ENCODE measurements at regions not wholly inside any gene's neighbourhood (a gene's known extent, or its start where the extent isn't known, plus 50 kb on each side); places are given as distances from the start of the nearest gene placed in this dataset.

DNA sequence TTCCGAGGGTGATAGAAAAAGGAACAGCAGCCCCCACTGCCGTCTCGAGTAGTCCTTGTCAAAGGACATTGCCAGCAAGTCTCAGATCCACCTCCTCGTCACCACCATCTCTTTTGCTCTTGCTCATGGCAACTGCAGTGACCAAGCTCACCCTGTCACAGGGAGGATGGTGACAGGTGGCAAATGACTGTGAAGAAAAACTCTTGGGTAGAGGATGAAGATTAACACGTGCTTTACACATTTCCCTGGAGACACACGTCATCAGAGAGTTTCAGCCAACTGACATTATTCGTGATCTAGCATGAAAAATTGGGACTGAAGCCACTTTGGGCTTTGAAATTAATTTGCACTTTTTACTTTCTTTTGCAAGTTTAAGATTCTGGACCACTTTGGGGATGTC, 174.3 kb downstream of the EBLN2 start:
- Histone ChIP-seq H3K4me3 (ENCODE audit: extremely low read depth in 1 of 4, insufficient read depth in 2 of 4, low read depth in 3 of 4, low read length in 4 of 4) (no peak overlapping the region), H3K27ac (ENCODE audit: low read depth, low read length) (no peak overlapping the region), H2BK15ac (ENCODE audit: low read length) (no peak overlapping the region), H3K79me1 (ENCODE audit: low read depth, low read length) (no peaks in the 10 kb centered on the region), H4K8ac (ENCODE audit: extremely low read depth, insufficient read depth, low read length) (no peak overlapping the region; the same call in 1 of the 2 replicates), H2AFZ (ENCODE audit: low read length) (no peak overlapping the region), H4K20me1 (replicated peaks in 1 of 2; ENCODE audit: control insufficient read depth in 1 of 2, insufficient read depth in 2 of 2, low read length in 2 of 2) (no peaks in the 10 kb centered on the region), H2BK120ac (replicated peaks; ENCODE audit: low read depth, low read length) (no peak overlapping the region), H2BK5ac (ENCODE audit: low read depth, low read length) (no peak overlapping the region), H2AK5ac (ENCODE audit: low read depth, low read length) (no peak overlapping the region), H3K9ac (replicated peaks in 1 of 4; ENCODE audit: extremely low read depth in 1 of 4, low read depth in 3 of 4, low read length in 3 of 4) (no peak overlapping the region), H3K4me1 (replicated peaks in 1 of 4; ENCODE audit: control insufficient read depth in 3 of 4, insufficient read depth in 4 of 4, low read length in 3 of 4) (no peaks in the 10 kb centered on the region), H3K36me3 (ENCODE audit: control insufficient read depth in 2 of 4, insufficient read depth in 4 of 4, low read length in 3 of 4) (no peaks in the 10 kb centered on the region), H2BK12ac (ENCODE audit: low read depth, low read length) (no peak overlapping the region), H4K5ac (ENCODE audit: insufficient read length, low read depth, low read length) (no peak overlapping the region), H3K27me3 (replicated peaks in 1 of 4; ENCODE audit: control insufficient read depth in 3 of 4, extremely low read depth in 1 of 4, insufficient read depth in 3 of 4, low read length in 3 of 4) (no peaks in the 10 kb centered on the region), H3K9me3 (ENCODE audit: insufficient read depth in 2 of 2, low read depth in 1 of 2, low read length in 1 of 2) (no peaks in the 10 kb centered on the region), H3K23ac (ENCODE audit: insufficient read length) (no peak overlapping the region), H2BK20ac (ENCODE audit: low read length) (no peak overlapping the region), H3K14ac (ENCODE audit: insufficient read length) (no peak overlapping the region), H4K91ac (replicated peaks; ENCODE audit: insufficient read length, low read length) (no peak overlapping the region), H3K23me2 (ENCODE audit: low read depth, low read length) (no peaks in the 10 kb centered on the region), H3K56ac (replicated peaks; ENCODE audit: insufficient read length, low read depth, low read length) (no peak overlapping the region), H3K4ac (replicated peaks; ENCODE audit: insufficient read length, low read depth, low read length) (no peak overlapping the region), H3K18ac (ENCODE audit: extremely low read depth, low read length) (no peak overlapping the region), H3K4me2 (ENCODE audit: insufficient read depth in 1 of 2, low read depth in 2 of 2, low read length in 2 of 2) (no peak overlapping the region), H3K79me2 (ENCODE audit: control insufficient read depth in 1 of 2, insufficient read depth in 2 of 2, low read length in 2 of 2) (no peaks in the 10 kb centered on the region)
- DNase-seq (ENCODE audit: low read depth in 1 of 2, low spot score in 2 of 2) (no peak), FAIRE-seq (no peak)
- ChIA-PET POLR2A (ENCODE audit: partially characterized antibody) (no interaction called here), CTCF (ENCODE audit: partially characterized antibody) (no interaction called here)
- 85% methylated on average over 7 of the region's 7 CpGs; no CpG with 5 or more reads in 1 of the 2 experiments for WGBS, 2 experiments (ENCODE audit: extremely low coverage in 1 of 2, insufficient coverage in 1 of 2, insufficient read length in 1 of 2, insufficient replicate concordance in 2 of 2, low coverage in 1 of 2, low lambda C conversion rate in 2 of 2, missing lambda C conversion rate in 1 of 2)
- TF ChIP-seq KDM4A (IDR thresholded peaks at IDR 0.05; ENCODE audit: low read depth, low read length, severe bottlenecking): no peak
- no peak for TF ChIP-seq KDM5A (IDR thresholded peaks at IDR 0.05; ENCODE audit: low read length)
- TF ChIP-seq, protein P1, sequence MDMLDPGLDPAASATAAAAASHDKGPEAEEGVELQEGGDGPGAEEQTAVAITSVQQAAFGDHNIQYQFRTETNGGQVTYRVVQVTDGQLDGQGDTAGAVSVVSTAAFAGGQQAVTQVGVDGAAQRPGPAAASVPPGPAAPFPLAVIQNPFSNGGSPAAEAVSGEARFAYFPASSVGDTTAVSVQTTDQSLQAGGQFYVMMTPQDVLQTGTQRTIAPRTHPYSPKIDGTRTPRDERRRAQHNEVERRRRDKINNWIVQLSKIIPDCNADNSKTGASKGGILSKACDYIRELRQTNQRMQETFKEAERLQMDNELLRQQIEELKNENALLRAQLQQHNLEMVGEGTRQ (IDR thresholded peaks at IDR 0.05; ENCODE audit: low read length): no peak
- TF ChIP-seq GTF2F1 (IDR thresholded peaks at IDR 0.05; ENCODE audit: borderline replicate concordance, low read depth, low read length): no peak
- TF ChIP-seq, protein P2, sequence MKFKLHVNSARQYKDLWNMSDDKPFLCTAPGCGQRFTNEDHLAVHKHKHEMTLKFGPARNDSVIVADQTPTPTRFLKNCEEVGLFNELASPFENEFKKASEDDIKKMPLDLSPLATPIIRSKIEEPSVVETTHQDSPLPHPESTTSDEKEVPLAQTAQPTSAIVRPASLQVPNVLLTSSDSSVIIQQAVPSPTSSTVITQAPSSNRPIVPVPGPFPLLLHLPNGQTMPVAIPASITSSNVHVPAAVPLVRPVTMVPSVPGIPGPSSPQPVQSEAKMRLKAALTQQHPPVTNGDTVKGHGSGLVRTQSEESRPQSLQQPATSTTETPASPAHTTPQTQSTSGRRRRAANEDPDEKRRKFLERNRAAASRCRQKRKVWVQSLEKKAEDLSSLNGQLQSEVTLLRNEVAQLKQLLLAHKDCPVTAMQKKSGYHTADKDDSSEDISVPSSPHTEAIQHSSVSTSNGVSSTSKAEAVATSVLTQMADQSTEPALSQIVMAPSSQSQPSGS (IDR thresholded peaks at IDR 0.05; ENCODE audit: low read length): no peak
- TF ChIP-seq CREB1 (IDR thresholded peaks at IDR 0.05): no peak
- no peak for TF ChIP-seq HDAC6 (IDR thresholded peaks at IDR 0.05; ENCODE audit: low read depth, low read length)
- no peak for TF ChIP-seq YY1 (IDR thresholded peaks at IDR 0.05; ENCODE audit: low read depth, low read length)
- no peak for TF ChIP-seq TAF7 (optimal IDR thresholded peaks at IDR 0.05; ENCODE audit: borderline replicate concordance, low read depth, low read length)
- no peak for TF ChIP-seq SIX5 (IDR thresholded peaks at IDR 0.05; ENCODE audit: low read depth, low read length)
- TF ChIP-seq POLR2AphosphoS5 (IDR thresholded peaks at IDR 0.05; ENCODE audit: low read depth, low read length): no peak
- TF ChIP-seq SIRT6 (IDR thresholded peaks at IDR 0.05; ENCODE audit: low read length): no peak
- no peak for TF ChIP-seq NANOG (IDR thresholded peaks at IDR 0.05; ENCODE audit: insufficient read depth, low read depth, low read length, poor library complexity, severe bottlenecking)
